Osteoblast (primary cell): ENCODE measurements at regions not wholly inside any gene's neighbourhood (a gene's known extent, or its start where the extent isn't known, plus 50 kb on each side); places are given as distances from the start of the nearest gene placed in this dataset.

ENCODE experiments used
- DNase-seq: peaks from one replicate; pipeline ENCODE4 v3.0.0; 2011; ENCODE audit warnings: low spot score, mixed read lengths; ENCODE audit not compliant: insufficient read length; ENCODE audit errors: missing footprints
- H2AFZ ChIP-seq: 2 replicates; pipeline ENCODE4 v1.6.0; 2011; ENCODE audit warnings: mild to moderate bottlenecking, low read length
- H3K27ac ChIP-seq: 2 replicates; pipeline ENCODE4 v1.5.1; 2011; ENCODE audit warnings: mild to moderate bottlenecking, low read depth, low read length, moderate library complexity
- H3K27me3 ChIP-seq: 2 replicates; pipeline ENCODE4 v1.6.0; 2012; ENCODE audit warnings: mild to moderate bottlenecking, control low read depth, inconsistent platforms, low read length, moderate library complexity; ENCODE audit not compliant: insufficient read depth
- H3K36me3 ChIP-seq: 2 replicates; pipeline ENCODE4 v1.5.1; 2011; ENCODE audit warnings: mild to moderate bottlenecking, low read length, control low read depth, moderate library complexity; ENCODE audit not compliant: insufficient read depth
- H3K4me1 ChIP-seq: 2 replicates; pipeline ENCODE4 v1.5.1; 2011; ENCODE audit warnings: mild to moderate bottlenecking, low read length, control low read depth, moderate library complexity; ENCODE audit not compliant: insufficient read depth
- H3K4me2 ChIP-seq: 2 replicates; pipeline ENCODE4 v1.6.0; 2011; ENCODE audit warnings: mild to moderate bottlenecking, low read length; ENCODE audit not compliant: insufficient read depth
- H3K4me3 ChIP-seq: fragments of 200-600 bp; sonication (generic); 3 replicates; pipeline ENCODE4 v1.5.1; 2012; ENCODE audit warnings: mild to moderate bottlenecking, low read length, inconsistent platforms; ENCODE audit not compliant: insufficient read depth
- H3K79me2 ChIP-seq: 2 replicates; pipeline ENCODE4 v1.6.0; 2012; ENCODE audit warnings: mild to moderate bottlenecking, low read length, control low read depth, inconsistent platforms; ENCODE audit not compliant: insufficient read depth
- H3K9me3 ChIP-seq: 2 replicates; pipeline ENCODE4 v1.5.1; 2011; ENCODE audit warnings: low read depth, low read length, control low read depth
- H4K20me1 ChIP-seq: 2 replicates; pipeline ENCODE4 v1.6.0; 2012; ENCODE audit warnings: mild to moderate bottlenecking, low read length, control low read depth; ENCODE audit not compliant: insufficient read depth
- CTCF ChIP-seq: IDR thresholded peaks from 2 replicates; pipeline ENCODE4 v1.5.1; 2011; ENCODE audit warnings: mild to moderate bottlenecking, low read depth, low read length, moderate library complexity; ENCODE audit errors: extremely low read depth

DNA sequence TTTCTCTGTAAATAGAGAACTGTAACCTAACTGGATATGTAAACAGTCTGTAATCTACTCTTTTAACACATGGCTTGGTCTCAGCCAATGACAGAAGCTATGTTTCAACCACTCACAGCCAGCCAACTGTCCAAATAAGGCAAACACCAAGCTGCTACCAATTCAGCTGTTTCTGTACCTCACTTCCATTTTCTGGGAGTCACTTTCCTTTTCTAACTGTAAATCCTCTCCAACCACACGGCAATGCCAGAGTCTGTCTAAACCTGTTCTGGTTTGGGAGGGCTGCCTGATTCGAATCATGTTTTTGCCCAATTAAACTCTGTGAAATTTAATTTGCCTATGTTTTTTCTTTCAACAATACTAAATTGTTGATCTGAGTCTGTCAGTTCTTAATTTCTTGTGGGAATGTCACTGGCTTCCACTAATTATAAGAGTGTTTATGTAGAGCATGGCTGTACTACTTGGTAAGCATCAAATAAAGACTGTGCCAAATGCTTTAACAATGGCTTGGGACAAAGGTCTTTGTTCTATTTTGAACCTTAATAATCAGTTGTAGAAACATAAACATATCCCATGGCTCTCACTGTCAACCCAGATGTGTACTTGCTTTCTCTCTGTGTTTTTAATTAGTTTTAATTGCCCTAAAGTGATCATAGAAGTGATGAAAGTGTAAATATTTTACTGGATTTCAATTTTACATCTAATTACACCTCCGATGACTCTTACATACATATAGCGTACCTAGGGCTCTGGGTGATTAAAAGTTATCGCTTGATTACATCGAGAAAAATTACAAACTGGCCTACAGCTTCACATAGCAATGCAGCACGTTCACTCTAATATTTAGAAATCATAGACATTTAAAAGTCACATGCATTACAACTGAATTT lies 1144.6 kb upstream of the TMPRSS15 start:
- peaks cover 2% of the 10 kb centered on the region for H3K9me3 ChIP-seq
- H3K36me3 ChIP-seq = no peaks in the 10 kb centered on the region
- TF ChIP-seq CTCF = no peak
- H3K79me2 ChIP-seq = no peaks in the 10 kb centered on the region
- DNase-seq = no peak
- no peaks in the 10 kb centered on the region for H3K4me1 ChIP-seq
- no peak overlapping the region for H3K4me2 ChIP-seq
- no peak overlapping the region for H2AFZ ChIP-seq
- no peak overlapping the region for H3K4me3 ChIP-seq
- no peak overlapping the region for H3K27ac ChIP-seq
- H4K20me1 ChIP-seq = no peaks in the 10 kb centered on the region
- H3K27me3 ChIP-seq = no peaks in the 10 kb centered on the region

DNA sequence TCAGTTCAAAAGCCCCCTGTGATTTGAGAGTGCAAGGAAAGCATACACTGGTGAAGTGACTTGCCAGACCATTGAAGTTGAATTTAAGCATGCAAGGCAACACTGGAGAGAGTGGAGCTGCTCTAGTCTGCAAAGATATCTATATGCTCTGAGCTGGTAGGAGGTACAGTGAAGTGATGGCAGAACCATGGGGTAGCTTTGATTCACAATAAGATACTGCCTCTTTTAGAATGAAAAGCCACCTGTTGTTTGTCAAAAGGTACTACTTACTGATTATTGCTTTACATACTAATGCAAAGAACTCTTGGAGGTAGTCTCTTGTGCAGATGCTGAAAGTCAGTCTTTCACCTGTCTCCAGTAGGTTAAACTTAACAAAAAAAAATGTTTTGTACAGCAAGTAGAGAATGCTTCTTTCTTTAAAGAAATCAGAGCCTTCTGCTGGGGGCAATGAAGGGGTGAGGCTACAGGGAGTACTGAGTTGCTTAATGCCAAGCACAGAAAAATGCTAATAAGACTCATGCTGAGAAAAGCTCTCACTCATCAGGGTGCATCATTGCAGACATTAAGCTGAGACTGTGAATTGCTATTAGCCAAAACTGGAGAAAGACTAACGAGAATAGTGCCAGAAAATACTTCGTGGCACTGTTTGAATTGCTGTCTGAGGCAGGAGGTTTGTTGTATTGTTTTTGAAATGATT lies 1150.5 kb upstream of the TMPRSS15 start:
- no peak overlapping the region for H3K27ac ChIP-seq
- H2AFZ ChIP-seq = no peak overlapping the region
- no peaks in the 10 kb centered on the region for H3K36me3 ChIP-seq
- no peaks in the 10 kb centered on the region for H3K79me2 ChIP-seq
- no peaks in the 10 kb centered on the region for H3K4me1 ChIP-seq
- no peaks in the 10 kb centered on the region for H3K27me3 ChIP-seq
- TF ChIP-seq CTCF = no peak
- DNase-seq = no peak
- H3K4me3 ChIP-seq = no peak overlapping the region
- no peaks in the 10 kb centered on the region for H4K20me1 ChIP-seq
- peaks cover 2% of the 10 kb centered on the region for H3K9me3 ChIP-seq
- no peak overlapping the region for H3K4me2 ChIP-seq

DNA sequence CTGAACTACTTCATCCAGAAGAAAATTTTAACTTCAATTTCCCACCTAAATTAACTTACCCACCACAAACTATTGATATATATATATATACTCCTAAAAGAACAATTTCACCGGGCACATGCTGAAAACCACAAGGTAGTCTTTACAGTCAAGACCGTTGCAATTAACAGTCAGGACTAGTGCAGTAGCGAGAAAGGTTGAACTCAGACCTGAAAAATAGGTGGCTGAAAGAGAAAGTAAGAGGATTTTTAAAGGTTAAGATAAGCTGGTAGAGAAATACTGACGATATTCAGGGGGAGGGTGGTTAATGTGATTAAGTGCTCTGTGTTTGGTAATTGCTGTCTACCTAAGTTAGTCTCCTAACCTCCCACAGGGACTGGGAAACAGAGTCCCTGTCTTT lies 1153.5 kb upstream of the TMPRSS15 start:
- Histone ChIP-seq H2AFZ (no peak overlapping the region), H3K27ac (no peak overlapping the region), H3K79me2 (no peaks in the 10 kb centered on the region), H3K4me3 (no peak overlapping the region), H3K4me1 (no peaks in the 10 kb centered on the region), H3K36me3 (no peaks in the 10 kb centered on the region), H3K9me3 (no peaks in the 10 kb centered on the region), H3K4me2 (no peak overlapping the region), H3K27me3 (no peaks in the 10 kb centered on the region), H4K20me1 (no peaks in the 10 kb centered on the region)
- TF ChIP-seq CTCF = no peak
- DNase-seq = no peak

- H3K27me3 ChIP-seq = no peaks in the 10 kb centered on the region
- no peak for TF ChIP-seq CTCF
- no peaks in the 10 kb centered on the region for H3K9me3 ChIP-seq
- no peak for DNase-seq
- H2AFZ ChIP-seq = no peak overlapping the region
- H3K27ac ChIP-seq = no peak overlapping the region
- H4K20me1 ChIP-seq = no peaks in the 10 kb centered on the region
- H3K4me3 ChIP-seq = no peak overlapping the region
- no peaks in the 10 kb centered on the region for H3K79me2 ChIP-seq
- no peak overlapping the region for H3K4me2 ChIP-seq
- H3K4me1 ChIP-seq = no peaks in the 10 kb centered on the region
- H3K36me3 ChIP-seq = no peaks in the 10 kb centered on the region
Observed at GRCh38 chr21:19557488-19557887, 1153.9 kb upstream of the TMPRSS15 start.
